WTC11 (cell line): ENCODE measurements at regions not wholly inside any gene's neighbourhood (a gene's known extent, or its start where the extent isn't known, plus 50 kb on each side); places are given as distances from the start of the nearest gene placed in this dataset.

ENCODE experiments used
- CTCF ChIP-seq: fragments of 200-600 bp; IDR thresholded peaks from 2 replicates; pipeline ENCODE4 v1.8.0; 2022; ENCODE audit warnings: antibody characterized with exemption
- SP1 ChIP-seq: sonication (generic); formaldehyde crosslinking; conservative IDR thresholded peaks from 2 replicates; pipeline ENCODE4 v1.8.1; 2022; ENCODE audit warnings: missing genetic modification reagents

- TF ChIP-seq CTCF (no peak), SP1 (CRISPR knock-in tag) (no peak)
Measured at GRCh38 chr4:45120163-45120562, 393.8 kb upstream of the GNPDA2 start.
